ENCODE measurements at regions not wholly inside any gene's neighbourhood (a gene's known extent, or its start where the extent isn't known, plus 50 kb on each side); places are given as distances from the start of the nearest gene placed in this dataset.

- no peak for TF ChIP-seq ZNF384 (IDR thresholded peaks at IDR 0.05; ENCODE audit: low read depth, low read length)
- no peak for TF ChIP-seq TCFL5 (CRISPR knock-in tag; conservative IDR thresholded peaks at IDR 0.05)
Observed at GRCh38 chr12:115810122-115810901, 467.2 kb downstream of the MED13L start (continued).

- Histone ChIP-seq H3K9me1 (ENCODE audit: control insufficient read depth, insufficient read depth, low read length) (no peaks in the 10 kb centered on the region), H2AFZ (ENCODE audit: low read depth, low read length) (no peak overlapping the region), H3K4me1 (replicated peaks in 1 of 2; ENCODE audit: control insufficient read depth in 2 of 2, insufficient read depth in 2 of 2, low read length in 2 of 2) (no peaks in the 10 kb centered on the region), H3K27ac (ENCODE audit: extremely low read depth, low read depth, low read length) (no peak overlapping the region), H3K9ac (ENCODE audit: insufficient read depth in 1 of 2, low read depth in 2 of 2, low read length in 2 of 2) (no peak overlapping the region), H3K4me2 (ENCODE audit: insufficient read depth, low read length) (no peak overlapping the region), H3K79me2 (ENCODE audit: control insufficient read depth, insufficient read depth, low read length) (no peaks in the 10 kb centered on the region), H3K27me3 (ENCODE audit: control insufficient read depth in 2 of 2, insufficient read depth in 2 of 2, low read length in 2 of 2) (peaks cover 0 to 7% of the 10 kb centered on the region in 2 experiments; a peak in 1 of 5 replicates), H3K4me3 (no peak overlapping the region), H4K20me1 (replicated peaks; ENCODE audit: control insufficient read depth, insufficient read depth, low read length) (no peaks in the 10 kb centered on the region), H3K9me3 (replicated peaks; ENCODE audit: control insufficient read depth, insufficient read depth, low read depth, low read length) (no peaks in the 10 kb centered on the region), H3K36me3 (ENCODE audit: control insufficient read depth, insufficient read depth, low read length) (no peaks in the 10 kb centered on the region)
- intact Hi-C loops (cut with micrococcal nuclease) (no loop called here), in situ Hi-C loops (cut with MboI) (no loop called here)
- CTCF ChIA-PET (ENCODE audit: low intra/inter-chr PET ratio): no interaction called here
- DNase-seq (ENCODE audit: extremely low read depth in 1 of 4, low spot score in 3 of 4) (peak in 1 of 4 experiments; percentile 7), FAIRE-seq (no peak), ATAC-seq (no peak)
- TF ChIP-seq, protein P1, sequence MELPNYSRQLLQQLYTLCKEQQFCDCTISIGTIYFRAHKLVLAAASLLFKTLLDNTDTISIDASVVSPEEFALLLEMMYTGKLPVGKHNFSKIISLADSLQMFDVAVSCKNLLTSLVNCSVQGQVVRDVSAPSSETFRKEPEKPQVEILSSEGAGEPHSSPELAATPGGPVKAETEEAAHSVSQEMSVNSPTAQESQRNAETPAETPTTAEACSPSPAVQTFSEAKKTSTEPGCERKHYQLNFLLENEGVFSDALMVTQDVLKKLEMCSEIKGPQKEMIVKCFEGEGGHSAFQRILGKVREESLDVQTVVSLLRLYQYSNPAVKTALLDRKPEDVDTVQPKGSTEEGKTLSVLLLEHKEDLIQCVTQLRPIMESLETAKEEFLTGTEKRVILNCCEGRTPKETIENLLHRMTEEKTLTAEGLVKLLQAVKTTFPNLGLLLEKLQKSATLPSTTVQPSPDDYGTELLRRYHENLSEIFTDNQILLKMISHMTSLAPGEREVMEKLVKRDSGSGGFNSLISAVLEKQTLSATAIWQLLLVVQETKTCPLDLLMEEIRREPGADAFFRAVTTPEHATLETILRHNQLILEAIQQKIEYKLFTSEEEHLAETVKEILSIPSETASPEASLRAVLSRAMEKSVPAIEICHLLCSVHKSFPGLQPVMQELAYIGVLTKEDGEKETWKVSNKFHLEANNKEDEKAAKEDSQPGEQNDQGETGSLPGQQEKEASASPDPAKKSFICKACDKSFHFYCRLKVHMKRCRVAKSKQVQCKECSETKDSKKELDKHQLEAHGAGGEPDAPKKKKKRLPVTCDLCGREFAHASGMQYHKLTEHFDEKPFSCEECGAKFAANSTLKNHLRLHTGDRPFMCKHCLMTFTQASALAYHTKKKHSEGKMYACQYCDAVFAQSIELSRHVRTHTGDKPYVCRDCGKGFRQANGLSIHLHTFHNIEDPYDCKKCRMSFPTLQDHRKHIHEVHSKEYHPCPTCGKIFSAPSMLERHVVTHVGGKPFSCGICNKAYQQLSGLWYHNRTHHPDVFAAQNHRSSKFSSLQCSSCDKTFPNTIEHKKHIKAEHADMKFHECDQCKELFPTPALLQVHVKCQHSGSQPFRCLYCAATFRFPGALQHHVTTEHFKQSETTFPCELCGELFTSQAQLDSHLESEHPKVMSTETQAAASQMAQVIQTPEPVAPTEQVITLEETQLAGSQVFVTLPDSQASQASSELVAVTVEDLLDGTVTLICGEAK (IDR thresholded peaks at IDR 0.05): peak; percentile 72
- TF ChIP-seq, protein P1 (CRISPR knock-in tag; IDR thresholded peaks at IDR 0.05): no peak
- TF ChIP-seq NEUROD1 (IDR thresholded peaks at IDR 0.05; ENCODE audit: borderline replicate concordance, low read depth, low read length, partially characterized antibody): no peak
- TF ChIP-seq ZNF239 (CRISPR knock-in tag; IDR thresholded peaks at IDR 0.05): peak; percentile 99
- TF ChIP-seq RBM25 (IDR thresholded peaks at IDR 0.05; ENCODE audit: low read depth, low read length, severe bottlenecking): peak; percentile 84
- POLR2A ChIA-PET: no interaction called here
- no TSS peak for BruUV-seq (replicated peaks)
- 0% methylated on average over 3 of the region's 3 CpGs for WGBS (ENCODE audit: insufficient coverage, low coverage, missing lambda C conversion rate)
Observed at GRCh38 chr12:115806000-115806399, 471.5 kb downstream of the MED13L start.

All from K562 (cell line).